BLaER1 (cell line): ENCODE measurements at regions not wholly inside any gene's neighbourhood (a gene's known extent, or its start where the extent isn't known, plus 50 kb on each side); places are given as distances from the start of the nearest gene placed in this dataset.
"Not testable (repeated sequence)": the region's sequence is repeated elsewhere in the genome, so short reads cannot be mapped to it uniquely, and the experiment has no call there.

Source experiments
- H3K27ac ChIP-seq: shearing (Covaris generic); formaldehyde crosslinking; 2 replicates; pipeline ENCODE4 v1.8.1; 2022
- H3K27me3 ChIP-seq: shearing (Covaris generic); formaldehyde crosslinking; 2 replicates; pipeline ENCODE4 v1.8.1; 2022
- H3K36me3 ChIP-seq: shearing (Covaris generic); formaldehyde crosslinking; 2 replicates; pipeline ENCODE4 v1.8.1; 2022
- H3K4me1 ChIP-seq: shearing (Covaris generic); formaldehyde crosslinking; 2 replicates; pipeline ENCODE4 v1.8.1; 2022
- H3K4me2 ChIP-seq: shearing (Covaris generic); formaldehyde crosslinking; 2 replicates; pipeline ENCODE4 v1.8.1; 2022
- H3K4me3 ChIP-seq: shearing (Covaris generic); formaldehyde crosslinking; 2 replicates; pipeline ENCODE4 v1.8.1; 2022
- H3K9ac ChIP-seq: shearing (Covaris generic); formaldehyde crosslinking; 2 replicates; pipeline ENCODE4 v1.8.1; 2022
- H3K9me3 ChIP-seq: shearing (Covaris generic); formaldehyde crosslinking; 2 replicates; pipeline ENCODE4 v1.8.1; 2022
- H4K20me1 ChIP-seq: shearing (Covaris generic); formaldehyde crosslinking; 2 replicates; pipeline ENCODE4 v1.8.1; 2022
- Cebpa-rat ChIP-seq: shearing (Covaris generic); IDR thresholded peaks from 2 replicates; pipeline ENCODE4 v1.8.1; 2022

- no peak overlapping the region for H3K4me2 ChIP-seq
- no peaks in the 10 kb centered on the region for H3K27me3 ChIP-seq
- H3K4me3 ChIP-seq = no peak overlapping the region
- no peak overlapping the region for H3K27ac ChIP-seq
- H3K36me3 ChIP-seq = no peaks in the 10 kb centered on the region
- no peak for TF ChIP-seq Cebpa-rat
- H3K9me3 ChIP-seq = no peaks in the 10 kb centered on the region
- H4K20me1 ChIP-seq = no peaks in the 10 kb centered on the region
- H3K4me1 ChIP-seq = no peaks in the 10 kb centered on the region
- H3K9ac ChIP-seq = no peak overlapping the region
These were observed 538.7 kb downstream of the TRIB2 start for GRCh38 chr2:13255485-13255884.

- no peak for TF ChIP-seq Cebpa-rat
- Histone ChIP-seq H3K36me3 (no peaks in the 10 kb centered on the region), H3K4me1 (no peaks in the 10 kb centered on the region), H3K27ac (no peak overlapping the region), H3K4me3 (no peak overlapping the region), H3K9me3 (no peaks in the 10 kb centered on the region), H4K20me1 (no peaks in the 10 kb centered on the region), H3K27me3 (no peaks in the 10 kb centered on the region), H3K4me2 (no peak overlapping the region), H3K9ac (no peak overlapping the region)
These were observed 543.7 kb downstream of the TRIB2 start for GRCh38 chr2:13260402-13260801.

- H3K4me1 ChIP-seq = no peaks in the 10 kb centered on the region
- H3K27me3 ChIP-seq = no peaks in the 10 kb centered on the region
- H3K9me3 ChIP-seq = no peaks in the 10 kb centered on the region
- H3K4me3 ChIP-seq = no peak overlapping the region
- H3K9ac ChIP-seq = no peak overlapping the region
- no peak for TF ChIP-seq Cebpa-rat
- no peaks in the 10 kb centered on the region for H3K36me3 ChIP-seq
- no peak overlapping the region for H3K27ac ChIP-seq
- no peaks in the 10 kb centered on the region for H4K20me1 ChIP-seq
- H3K4me2 ChIP-seq = no peak overlapping the region
These were observed 549.4 kb downstream of the TRIB2 start for GRCh38 chr2:13266166-13266565.

- no peaks in the 10 kb centered on the region for H3K4me1 ChIP-seq
- no peak overlapping the region for H3K27ac ChIP-seq
- TF ChIP-seq Cebpa-rat = no peak
- no peaks in the 10 kb centered on the region for H4K20me1 ChIP-seq
- no peaks in the 10 kb centered on the region for H3K27me3 ChIP-seq
- H3K4me2 ChIP-seq = no peak overlapping the region
- no peaks in the 10 kb centered on the region for H3K9me3 ChIP-seq
- no peak overlapping the region for H3K4me3 ChIP-seq
- no peaks in the 10 kb centered on the region for H3K36me3 ChIP-seq
- no peak overlapping the region for H3K9ac ChIP-seq
These were observed 568.0 kb downstream of the TRIB2 start for GRCh38 chr2:13284688-13285087.

GRCh38 chr2:13289310-13289709, 572.6 kb downstream of the TRIB2 start:
- Histone ChIP-seq H3K27ac (no peak overlapping the region), H3K27me3 (no peaks in the 10 kb centered on the region), H3K4me3 (no peak overlapping the region), H3K9ac (no peak overlapping the region), H4K20me1 (no peaks in the 10 kb centered on the region), H3K36me3 (no peaks in the 10 kb centered on the region), H3K4me2 (no peak overlapping the region), H3K9me3 (no peaks in the 10 kb centered on the region), H3K4me1 (no peaks in the 10 kb centered on the region)
- TF ChIP-seq Cebpa-rat = no peak

- H3K9ac ChIP-seq, H3K4me1 ChIP-seq, H3K27ac ChIP-seq, H3K9me3 ChIP-seq, H3K4me2 ChIP-seq, H3K4me3 ChIP-seq, H4K20me1 ChIP-seq, H3K36me3 ChIP-seq, H3K27me3 ChIP-seq: not testable (repeated sequence)
These were observed 591.7 kb downstream of the TRIB2 start for GRCh38 chr2:13308478-13308805.

GRCh38 chr2:13308989-13309388, 592.3 kb downstream of the TRIB2 start:
- peaks cover 4% of the 10 kb centered on the region for H3K9me3 ChIP-seq
- no peak for TF ChIP-seq Cebpa-rat

GRCh38 chr2:13332060-13332459, 615.3 kb downstream of the TRIB2 start:
- no peak overlapping the region for H3K4me2 ChIP-seq
- no peaks in the 10 kb centered on the region for H3K9me3 ChIP-seq
- no peaks in the 10 kb centered on the region for H3K36me3 ChIP-seq
- no peaks in the 10 kb centered on the region for H3K4me1 ChIP-seq
- no peak for TF ChIP-seq Cebpa-rat
- H3K9ac ChIP-seq = no peak overlapping the region
- no peaks in the 10 kb centered on the region for H4K20me1 ChIP-seq
- H3K27me3 ChIP-seq = no peaks in the 10 kb centered on the region
- H3K27ac ChIP-seq = no peak overlapping the region
- H3K4me3 ChIP-seq = no peak overlapping the region

More at GRCh38 chr2:13308989-13309388, 592.3 kb downstream of the TRIB2 start:
- H3K36me3 ChIP-seq = no peaks in the 10 kb centered on the region
- no peaks in the 10 kb centered on the region for H3K4me1 ChIP-seq
- no peak overlapping the region for H3K9ac ChIP-seq
- H3K27me3 ChIP-seq = no peaks in the 10 kb centered on the region
- H3K4me3 ChIP-seq = no peak overlapping the region
- H3K4me2 ChIP-seq = no peak overlapping the region
- H3K27ac ChIP-seq = no peak overlapping the region
- no peaks in the 10 kb centered on the region for H4K20me1 ChIP-seq

- not testable (repeated sequence) for H3K9ac ChIP-seq, H3K4me1 ChIP-seq, H3K36me3 ChIP-seq, H3K27ac ChIP-seq, H3K9me3 ChIP-seq, H3K4me2 ChIP-seq, H4K20me1 ChIP-seq, H3K4me3 ChIP-seq, H3K27me3 ChIP-seq
These were observed 617.3 kb downstream of the TRIB2 start for GRCh38 chr2:13334071-13334470.

- no peak overlapping the region for H3K27ac ChIP-seq
- no peaks in the 10 kb centered on the region for H4K20me1 ChIP-seq
- H3K4me2 ChIP-seq = no peak overlapping the region
- H3K27me3 ChIP-seq = no peaks in the 10 kb centered on the region
- no peak for TF ChIP-seq Cebpa-rat
- H3K4me1 ChIP-seq = no peaks in the 10 kb centered on the region
- H3K9me3 ChIP-seq = no peaks in the 10 kb centered on the region
- H3K9ac ChIP-seq = no peak overlapping the region
- H3K36me3 ChIP-seq = no peaks in the 10 kb centered on the region
- no peak overlapping the region for H3K4me3 ChIP-seq
These were observed 617.8 kb downstream of the TRIB2 start for GRCh38 chr2:13334545-13334944.

- Histone ChIP-seq H3K27me3 (no peaks in the 10 kb centered on the region), H4K20me1 (no peaks in the 10 kb centered on the region), H3K4me3 (no peak overlapping the region), H3K9me3 (no peaks in the 10 kb centered on the region), H3K4me2 (no peak overlapping the region), H3K4me1 (no peaks in the 10 kb centered on the region), H3K9ac (no peak overlapping the region), H3K36me3 (no peaks in the 10 kb centered on the region), H3K27ac (no peak overlapping the region)
- TF ChIP-seq Cebpa-rat = no peak
These were observed 619.3 kb downstream of the TRIB2 start for GRCh38 chr2:13335862-13336535.
